HG03103 (cell line): ENCODE measurements at regions not wholly inside any gene's neighbourhood (a gene's known extent, or its start where the extent isn't known, plus 50 kb on each side); places are given as distances from the start of the nearest gene placed in this dataset.

Experiments
- ATAC-seq: cut with Tn5 transposase; IDR thresholded peaks from one replicate; pipeline ENCODE4 v1.9.1; 2021; ENCODE audit warnings: low read depth; ENCODE audit not compliant: unreplicated experiment

GRCh38 chr17:34098699-34099098, 156.4 kb upstream of the CCL2 start:
- ATAC-seq, result no peak

- no peak for ATAC-seq
Measured at GRCh38 chr17:34099859-34100515, 155.1 kb upstream of the CCL2 start.

GRCh38 chr17:34107019-34107418, 148.1 kb upstream of the CCL2 start:
- ATAC-seq, result no peak

GRCh38 chr17:34110315-34110714, 144.8 kb upstream of the CCL2 start:
- no peak for ATAC-seq

- ATAC-seq, result no peak
Measured at GRCh38 chr17:34113089-34113488, 142.0 kb upstream of the CCL2 start.

- no peak for ATAC-seq
Measured at GRCh38 chr17:34114174-34114573, 140.9 kb upstream of the CCL2 start.

- no peak for ATAC-seq
Measured at GRCh38 chr17:34116306-34116705, 138.8 kb upstream of the CCL2 start.

GRCh38 chr17:34117332-34117731, 137.8 kb upstream of the CCL2 start:
- no peak for ATAC-seq

GRCh38 chr17:34117811-34118210, 137.3 kb upstream of the CCL2 start:
- no peak for ATAC-seq

- ATAC-seq, result no peak
Measured at GRCh38 chr17:34118564-34118963, 136.5 kb upstream of the CCL2 start.

GRCh38 chr17:34121311-34121710, 133.8 kb upstream of the CCL2 start:
- ATAC-seq, result no peak

GRCh38 chr17:34122515-34122914, 132.6 kb upstream of the CCL2 start:
- no peak for ATAC-seq

- ATAC-seq, result no peak
Measured at GRCh38 chr17:34125010-34125409, 130.1 kb upstream of the CCL2 start.

GRCh38 chr17:34125921-34126320, 129.2 kb upstream of the CCL2 start:
- ATAC-seq, result no peak

GRCh38 chr17:34126496-34126895, 128.6 kb upstream of the CCL2 start:
- no peak for ATAC-seq

- no peak for ATAC-seq
Measured at GRCh38 chr17:34126965-34127364, 128.1 kb upstream of the CCL2 start.

GRCh38 chr17:34130544-34130943, 124.5 kb upstream of the CCL2 start:
- no peak for ATAC-seq

GRCh38 chr17:34131386-34131785, 123.7 kb upstream of the CCL2 start:
- no peak for ATAC-seq

- no peak for ATAC-seq
Measured at GRCh38 chr17:34133350-34133749, 121.7 kb upstream of the CCL2 start.

- no peak for ATAC-seq
Measured at GRCh38 chr17:34135841-34136240, 119.2 kb upstream of the CCL2 start.

- ATAC-seq, result no peak
Measured at GRCh38 chr17:34140006-34140405, 115.1 kb upstream of the CCL2 start.

- ATAC-seq, result no peak
Measured at GRCh38 chr17:34141590-34141989, 113.5 kb upstream of the CCL2 start.

- no peak for ATAC-seq
Measured at GRCh38 chr17:34143430-34143829, 111.7 kb upstream of the CCL2 start.
